Fibroblast of pulmonary artery (primary cell): ENCODE measurements at regions not wholly inside any gene's neighbourhood (a gene's known extent, or its start where the extent isn't known, plus 50 kb on each side); places are given as distances from the start of the nearest gene placed in this dataset.
"Not testable (repeated sequence)": the region's sequence is repeated elsewhere in the genome, so short reads cannot be mapped to it uniquely, and the experiment has no call there.

Experiments
- DNase-seq: peaks from one replicate; pipeline ENCODE4 v3.0.0-alpha.2; 2010; ENCODE audit warnings: low read depth
- H3K4me3 ChIP-seq: replicated peaks from 2 replicates; pipeline ENCODE4 v1.5.1; 2011; ENCODE audit warnings: low read depth, mild to moderate bottlenecking, control low read depth, low read length, moderate library complexity
- CTCF ChIP-seq: IDR thresholded peaks from 2 replicates; pipeline ENCODE4 v1.5.1; 2011; ENCODE audit warnings: mild to moderate bottlenecking, control low read depth, low read length, inconsistent platforms; ENCODE audit errors: missing control alignments

GRCh38 chr5:101455851-101456250, 552.8 kb upstream of the ST8SIA4 start:
- TF ChIP-seq CTCF: no peak
- H3K4me3 ChIP-seq: no peak overlapping the region
- DNase-seq: no peak

GRCh38 chr5:101455048-101455447, 552.0 kb upstream of the ST8SIA4 start:
- no peak for TF ChIP-seq CTCF
- no peak for DNase-seq
- H3K4me3 ChIP-seq: no peak overlapping the region

- DNase-seq, H3K4me3 ChIP-seq: not testable (repeated sequence)
Measured at GRCh38 chr5:101442281-101442680, 539.2 kb upstream of the ST8SIA4 start.

- H3K4me3 ChIP-seq: no peak overlapping the region
- no peak for DNase-seq
- no peak for TF ChIP-seq CTCF
Measured at GRCh38 chr5:101440173-101440572, 537.1 kb upstream of the ST8SIA4 start.

- H3K4me3 ChIP-seq: no peak overlapping the region
- no peak for TF ChIP-seq CTCF
- DNase-seq: no peak
Measured at GRCh38 chr5:101437351-101437750, 534.3 kb upstream of the ST8SIA4 start.

- no peak overlapping the region for H3K4me3 ChIP-seq
- no peak for TF ChIP-seq CTCF
- no peak for DNase-seq
Measured at GRCh38 chr5:101435768-101436167, 532.7 kb upstream of the ST8SIA4 start.

GRCh38 chr5:101431201-101431600, 528.1 kb upstream of the ST8SIA4 start:
- H3K4me3 ChIP-seq: no peak overlapping the region
- TF ChIP-seq CTCF: no peak
- DNase-seq: no peak

- TF ChIP-seq CTCF: no peak
Measured at GRCh38 chr5:101430551-101430950, 527.5 kb upstream of the ST8SIA4 start.

More at GRCh38 chr5:101430551-101430950, 527.5 kb upstream of the ST8SIA4 start:
- H3K4me3 ChIP-seq: no peak overlapping the region
- DNase-seq: no peak
